A549 (cell line): ENCODE measurements at regions not wholly inside any gene's neighbourhood (a gene's known extent, or its start where the extent isn't known, plus 50 kb on each side); places are given as distances from the start of the nearest gene placed in this dataset.

Source experiments
- HES2 ChIP-seq: fragments of >200 bp; sonication (Bioruptor Twin); formaldehyde crosslinking; IDR thresholded peaks from 2 replicates; pipeline ENCODE4 v1.6.1; 2016
- PHF8 ChIP-seq: fragments of 200-600 bp; sonication (generic); IDR thresholded peaks from 2 replicates; pipeline ENCODE4 v1.6.1; 2016; ENCODE audit warnings: low read depth, mild to moderate bottlenecking, antibody characterized with exemption, moderate library complexity, borderline replicate concordance
- POLR2A ChIP-seq: IDR thresholded peaks from 2 replicates; pipeline ENCODE4 v1.6.1; 2012; ENCODE audit warnings: mild to moderate bottlenecking, low read length
- RFX5 ChIP-seq: fragments of 450-650 bp; IDR thresholded peaks from 2 replicates; pipeline ENCODE4 v1.7.1; 2014; ENCODE audit warnings: antibody characterized with exemption, mild to moderate bottlenecking, moderate library complexity

GRCh38 chr22:22070371-22070824 lies 87.8 kb upstream of the TOP3B start:
- TF ChIP-seq PHF8 (no peak), POLR2A (no peak), RFX5 (no peak), HES2 (no peak)
